ENCODE measurements at regions not wholly inside any gene's neighbourhood (a gene's known extent, or its start where the extent isn't known, plus 50 kb on each side); places are given as distances from the start of the nearest gene placed in this dataset.

- TF ChIP-seq REST (IDR thresholded peaks at IDR 0.05; ENCODE audit: low read depth) (no peak), TCF7L2 (IDR thresholded peaks at IDR 0.05; ENCODE audit: borderline replicate concordance, extremely low read depth, insufficient read depth, insufficient read length) (no peak), FOSL1 (IDR thresholded peaks at IDR 0.05; ENCODE audit: low read depth) (no peak), SRF (IDR thresholded peaks at IDR 0.05; ENCODE audit: low read depth) (no peak)
These were observed 111.8 kb downstream of the SLC25A47 start (continued) for GRCh38 chr14:100434911-100435438.

- Histone ChIP-seq H3K79me2 (ENCODE audit: insufficient read depth, low read length) (no peaks in the 10 kb centered on the region), H3K4me2 (ENCODE audit: low read length) (peak overlapping the region; percentile 12; the same call in 1 of the 2 replicates), H3K4me1 (ENCODE audit: control insufficient read depth in 1 of 2, insufficient read depth in 2 of 2, low read length in 2 of 2) (peaks cover 32 to 52% of the 10 kb centered on the region in 2 experiments), H3K36me3 (ENCODE audit: control insufficient read depth in 1 of 2, insufficient read depth in 2 of 2, low read length in 2 of 2) (no peaks in the 10 kb centered on the region), H4K20me1 (ENCODE audit: insufficient read depth) (no peaks in the 10 kb centered on the region), H3K9me3 (ENCODE audit: control insufficient read depth in 1 of 2, insufficient read depth in 1 of 2, low read depth in 1 of 2, low read length in 2 of 2) (no peaks in the 10 kb centered on the region), H3K9ac (ENCODE audit: low read length) (no peak overlapping the region), H3K9me2 (ENCODE audit: insufficient read depth) (no peaks in the 10 kb centered on the region), H3K27ac (ENCODE audit: low read depth, low read length) (no peak overlapping the region), H3K27me3 (ENCODE audit: insufficient read depth, low read length) (no peaks in the 10 kb centered on the region), H2AFZ (ENCODE audit: low read depth, low read length, poor library complexity, severe bottlenecking) (no peak overlapping the region), H3K4me3 (replicated peaks in 1 of 2; ENCODE audit: low read depth in 1 of 2, low read length in 2 of 2) (no peak overlapping the region)
- CTCF ChIA-PET, result interaction anchor here (0.6 kb wide), 1 partner anchor 53 kb away, joined by 3 read pairs; no protein-coding TSS in a partner anchor
- intact Hi-C loops (cut with micrococcal nuclease), result no loop called here
- POLR2A ChIA-PET, result no interaction called here
- no TSS peak for BruUV-seq (replicated peaks)
- TF ChIP-seq ZFX (IDR thresholded peaks at IDR 0.05) (no peak), FOSL1 (IDR thresholded peaks at IDR 0.05; ENCODE audit: low read depth) (no peak), CTCF (IDR thresholded peaks at IDR 0.05 in 2 of 3, conservative IDR thresholded peaks at IDR 0.05 in 1 of 3; ENCODE audit: borderline replicate concordance in 1 of 3, insufficient read depth in 1 of 3, low read depth in 2 of 3, low read length in 2 of 3) (no peak), MAX (IDR thresholded peaks at IDR 0.05) (no peak), JUND (IDR thresholded peaks at IDR 0.05) (no peak), SIN3A (IDR thresholded peaks at IDR 0.05; ENCODE audit: low read depth) (no peak), TCF7L2 (IDR thresholded peaks at IDR 0.05; ENCODE audit: borderline replicate concordance, extremely low read depth, insufficient read depth, insufficient read length) (no peak), ZBTB33 (IDR thresholded peaks at IDR 0.05; ENCODE audit: extremely low read depth, insufficient replicate concordance, low read length) (no peak), REST (IDR thresholded peaks at IDR 0.05; ENCODE audit: low read depth) (no peak), EGR1 (IDR thresholded peaks at IDR 0.05; ENCODE audit: low read depth) (no peak)
- no peak for ATAC-seq
- RAD21 ChIA-PET (ENCODE audit: low non-redundant PET in 1 of 2, low total read pairs in 2 of 2, uncharacterized antibody in 2 of 2, unreplicated experiment in 2 of 2), result no interaction called here
- DNase-seq (ENCODE audit: low read depth, low spot score), result no peak
These were observed 112.3 kb downstream of the SLC25A47 start for GRCh38 chr14:100435459-100435858.

All from HCT116 (cell line).